ENCODE measurements at regions not wholly inside any gene's neighbourhood (a gene's known extent, or its start where the extent isn't known, plus 50 kb on each side); places are given as distances from the start of the nearest gene placed in this dataset.

- H3K9ac ChIP-seq = no peak overlapping the region
- TF ChIP-seq Cebpa-rat (IDR thresholded peaks at IDR 0.05) = no peak
- no peak overlapping the region for H3K4me3 ChIP-seq
- no peaks in the 10 kb centered on the region for H3K9me3 ChIP-seq (replicated peaks in 1 of 11)
- H4K20me1 ChIP-seq = no peaks in the 10 kb centered on the region
- no peak overlapping the region for H3K27ac ChIP-seq
- H3K4me2 ChIP-seq = no peak overlapping the region
- H3K4me1 ChIP-seq = peaks cover 0 to 8% (median 0%) of the 10 kb centered on the region in 10 experiments; a peak in 1 of 20 replicates
- no peaks in the 10 kb centered on the region for H3K27me3 ChIP-seq
- no peaks in the 10 kb centered on the region for H3K36me3 ChIP-seq
These were observed 361.0 kb upstream of the MARCKS start for GRCh38 chr6:113496166-113496565.

GRCh38 chr6:113500221-113500620, 356.9 kb upstream of the MARCKS start:
- Histone ChIP-seq H3K27me3 (no peaks in the 10 kb centered on the region), H3K9ac (no peak overlapping the region), H3K27ac (no peak overlapping the region), H3K4me1 (peaks cover 0 to 8% (median 0%) of the 10 kb centered on the region in 10 experiments; a peak in 1 of 20 replicates), H3K4me3 (no peak overlapping the region), H3K36me3 (no peaks in the 10 kb centered on the region), H3K4me2 (peak overlapping the region in 1 of 11 experiments; percentile 17; a peak in 1 of 22 replicates), H3K9me3 (replicated peaks in 1 of 11) (no peaks in the 10 kb centered on the region), H4K20me1 (no peaks in the 10 kb centered on the region)
- TF ChIP-seq Cebpa-rat (IDR thresholded peaks at IDR 0.05) = no peak

- Histone ChIP-seq H3K9me3 (replicated peaks in 1 of 11) (no peaks in the 10 kb centered on the region), H3K36me3 (no peaks in the 10 kb centered on the region), H4K20me1 (no peaks in the 10 kb centered on the region), H3K27me3 (no peaks in the 10 kb centered on the region), H3K4me1 (peaks cover 0 to 2% (median 0%) of the 10 kb centered on the region in 10 experiments; a peak in 1 of 20 replicates), H3K27ac (no peak overlapping the region), H3K4me3 (no peak overlapping the region), H3K9ac (no peak overlapping the region), H3K4me2 (no peak overlapping the region)
- no peak for TF ChIP-seq Cebpa-rat (IDR thresholded peaks at IDR 0.05)
These were observed 352.0 kb upstream of the MARCKS start for GRCh38 chr6:113505084-113505699.

DNA sequence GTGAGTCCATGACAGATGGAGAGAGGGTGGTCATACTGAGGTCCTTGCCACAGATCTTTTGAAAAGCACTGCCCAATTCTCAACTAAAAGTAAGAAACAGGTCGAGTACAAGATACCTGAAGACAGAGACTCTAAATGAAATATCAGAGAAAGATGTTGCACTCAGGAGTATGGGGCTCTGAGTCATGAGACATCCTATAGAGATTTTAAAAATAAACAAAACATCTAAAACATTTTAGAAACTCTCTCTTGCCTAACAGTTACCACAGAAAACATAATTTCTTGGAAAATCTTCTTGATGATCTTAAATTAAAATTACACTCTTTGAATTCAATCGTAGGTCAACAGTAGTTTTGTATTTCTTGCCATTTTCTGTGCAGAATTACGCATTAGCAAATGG, 348.9 kb upstream of the MARCKS start:
- Histone ChIP-seq H3K4me3 (no peak overlapping the region), H3K4me2 (no peak overlapping the region), H3K9me3 (replicated peaks in 1 of 11) (no peaks in the 10 kb centered on the region), H3K4me1 (peaks cover 0 to 9% (median 0%) of the 10 kb centered on the region in 10 experiments; a peak in 2 of 20 replicates), H3K36me3 (no peaks in the 10 kb centered on the region), H3K27me3 (no peaks in the 10 kb centered on the region), H3K9ac (no peak overlapping the region), H3K27ac (no peak overlapping the region), H4K20me1 (no peaks in the 10 kb centered on the region)
- TF ChIP-seq Cebpa-rat (IDR thresholded peaks at IDR 0.05) = no peak

- H3K4me1 ChIP-seq = peaks cover 0 to 9% (median 0%) of the 10 kb centered on the region in 10 experiments; a peak in 2 of 20 replicates
- no peak overlapping the region for H3K4me2 ChIP-seq
- no peak overlapping the region for H3K9ac ChIP-seq
- H3K27me3 ChIP-seq = no peaks in the 10 kb centered on the region
- no peak for TF ChIP-seq Cebpa-rat (IDR thresholded peaks at IDR 0.05)
- no peak overlapping the region for H3K27ac ChIP-seq
- H4K20me1 ChIP-seq = no peaks in the 10 kb centered on the region
- H3K9me3 ChIP-seq (replicated peaks in 1 of 11) = no peaks in the 10 kb centered on the region
- H3K4me3 ChIP-seq = no peak overlapping the region
- no peaks in the 10 kb centered on the region for H3K36me3 ChIP-seq
These were observed 346.0 kb upstream of the MARCKS start for GRCh38 chr6:113511100-113511499.

DNA sequence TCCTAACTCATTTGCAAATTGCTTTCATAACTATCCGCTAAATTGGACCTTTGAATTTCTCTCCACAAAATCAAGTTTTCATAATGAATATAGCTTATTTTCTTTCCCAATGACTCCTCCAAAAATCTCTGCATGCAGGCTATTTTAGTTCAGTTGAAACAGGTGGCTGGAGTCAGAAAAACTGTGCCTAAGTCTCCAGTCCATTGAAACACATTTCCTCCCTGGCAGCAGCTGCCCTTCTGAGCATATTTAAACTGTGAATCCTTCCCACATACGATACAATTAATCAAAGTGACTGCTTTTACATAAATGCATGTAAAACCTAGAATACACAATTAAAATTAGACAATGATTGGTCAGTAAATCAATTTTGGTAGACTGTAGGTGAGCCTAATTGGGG, 344.6 kb upstream of the MARCKS start:
- no peak overlapping the region for H3K27ac ChIP-seq
- no peak overlapping the region for H3K9ac ChIP-seq
- no peaks in the 10 kb centered on the region for H3K36me3 ChIP-seq
- peaks cover 0 to 9% (median 0%) of the 10 kb centered on the region in 10 experiments; a peak in 2 of 20 replicates for H3K4me1 ChIP-seq
- H3K4me3 ChIP-seq = no peak overlapping the region
- no peaks in the 10 kb centered on the region for H3K9me3 ChIP-seq (replicated peaks in 1 of 11)
- H4K20me1 ChIP-seq = no peaks in the 10 kb centered on the region
- H3K27me3 ChIP-seq = no peaks in the 10 kb centered on the region
- no peak overlapping the region for H3K4me2 ChIP-seq
- no peak for TF ChIP-seq Cebpa-rat (IDR thresholded peaks at IDR 0.05)

GRCh38 chr6:113513086-113513485, 344.1 kb upstream of the MARCKS start:
- Histone ChIP-seq H3K9me3 (replicated peaks in 1 of 11) (no peaks in the 10 kb centered on the region), H3K4me2 (no peak overlapping the region), H4K20me1 (no peaks in the 10 kb centered on the region), H3K9ac (no peak overlapping the region), H3K36me3 (no peaks in the 10 kb centered on the region), H3K4me1 (peaks cover 0 to 9% (median 0%) of the 10 kb centered on the region in 10 experiments; a peak in 2 of 20 replicates), H3K27me3 (no peaks in the 10 kb centered on the region), H3K27ac (no peak overlapping the region), H3K4me3 (no peak overlapping the region)
- no peak for TF ChIP-seq Cebpa-rat (IDR thresholded peaks at IDR 0.05)

DNA sequence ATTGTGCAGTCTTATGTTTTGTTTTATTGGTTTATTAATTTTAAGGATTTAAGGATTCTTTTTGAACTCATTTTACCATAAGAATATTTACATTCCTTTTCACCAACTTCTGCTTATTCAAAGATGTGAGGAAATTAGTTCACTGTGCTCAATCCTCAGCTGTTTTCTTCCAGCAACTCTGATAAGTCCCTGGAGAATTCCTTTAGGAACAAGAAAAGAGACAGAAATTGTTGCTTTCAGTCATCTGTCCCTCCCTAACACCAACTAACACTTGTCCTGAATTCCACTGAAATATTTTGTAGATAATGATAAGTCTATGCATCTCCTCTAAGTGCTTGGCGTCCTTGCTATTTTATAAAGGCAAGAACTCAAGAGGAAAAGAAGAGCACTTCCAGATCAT, 334.8 kb upstream of the MARCKS start:
- H3K36me3 ChIP-seq = no peaks in the 10 kb centered on the region
- no peak overlapping the region for H3K4me2 ChIP-seq
- no peaks in the 10 kb centered on the region for H3K27me3 ChIP-seq
- no peaks in the 10 kb centered on the region for H3K4me1 ChIP-seq
- no peaks in the 10 kb centered on the region for H3K9me3 ChIP-seq (replicated peaks in 1 of 11)
- H4K20me1 ChIP-seq = no peaks in the 10 kb centered on the region
- H3K9ac ChIP-seq = no peak overlapping the region
- H3K27ac ChIP-seq = no peak overlapping the region
- no peak for TF ChIP-seq Cebpa-rat (IDR thresholded peaks at IDR 0.05)
- H3K4me3 ChIP-seq = no peak overlapping the region

DNA sequence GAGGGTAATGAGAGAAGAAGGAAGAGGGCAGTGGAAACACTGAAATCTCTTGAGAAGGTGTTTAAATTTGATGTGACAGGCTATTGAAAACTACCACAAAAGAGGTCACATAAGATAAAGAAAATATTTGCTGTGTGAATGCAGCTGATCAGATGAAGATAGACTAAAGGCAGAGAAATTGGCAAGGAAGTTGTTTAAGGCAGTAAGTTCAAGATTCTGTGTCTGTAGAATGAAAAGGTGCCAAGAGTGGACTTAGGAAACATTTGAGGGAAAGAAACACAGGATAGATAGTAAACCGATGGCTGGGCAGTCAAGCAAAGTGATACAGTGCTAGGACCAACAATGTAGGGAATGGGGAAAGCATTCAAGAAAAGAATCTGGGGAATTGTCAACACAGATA, 332.3 kb upstream of the MARCKS start:
- no peak for TF ChIP-seq Cebpa-rat (IDR thresholded peaks at IDR 0.05)
- H3K4me3 ChIP-seq = no peak overlapping the region
- no peak overlapping the region for H3K4me2 ChIP-seq

GRCh38 chr6:113526553-113526952, 330.6 kb upstream of the MARCKS start:
- Histone ChIP-seq H3K4me3 (no peak overlapping the region), H3K4me2 (no peak overlapping the region), H4K20me1 (no peaks in the 10 kb centered on the region), H3K9me3 (replicated peaks in 1 of 11) (no peaks in the 10 kb centered on the region), H3K4me1 (no peaks in the 10 kb centered on the region), H3K9ac (no peak overlapping the region), H3K27ac (no peak overlapping the region), H3K36me3 (no peaks in the 10 kb centered on the region), H3K27me3 (no peaks in the 10 kb centered on the region)
- no peak for TF ChIP-seq Cebpa-rat (IDR thresholded peaks at IDR 0.05)

More for the DNA sequence above, 332.3 kb upstream of the MARCKS start:
- no peaks in the 10 kb centered on the region for H4K20me1 ChIP-seq
- no peaks in the 10 kb centered on the region for H3K9me3 ChIP-seq (replicated peaks in 1 of 11)
- H3K36me3 ChIP-seq = no peaks in the 10 kb centered on the region
- H3K4me1 ChIP-seq = no peaks in the 10 kb centered on the region
- H3K27me3 ChIP-seq = no peaks in the 10 kb centered on the region
- no peak overlapping the region for H3K9ac ChIP-seq
- H3K27ac ChIP-seq = no peak overlapping the region

Measured in BLaER1 treated with 17β-estradiol and CSF1 and Interleukin-3, amounts not matched to agents 10 nM and 100 nM (cell line).